Smooth muscle cell (in vitro differentiated cells): ENCODE measurements at regions not wholly inside any gene's neighbourhood (a gene's known extent, or its start where the extent isn't known, plus 50 kb on each side); places are given as distances from the start of the nearest gene placed in this dataset.

ENCODE experiments used
- DNase-seq: peaks from one replicate; lab custom pipeline; 2025; ENCODE audit not compliant: unreplicated experiment; lab: John Stamatoyannopoulos, UW
- H2AFZ ChIP-seq: fragments of 200-600 bp; sonication (generic); 2 replicates; pipeline ENCODE4 v1.6.0; 2016; ENCODE audit warnings: antibody characterized with exemption, low read depth, mild to moderate bottlenecking
- H3F3A ChIP-seq: fragments of 200-600 bp; sonication (generic); 2 replicates; pipeline ENCODE4 v1.6.0; 2017; ENCODE audit warnings: antibody characterized with exemption, low read depth
- H3K27ac ChIP-seq: fragments of 200-600 bp; sonication (generic); 2 replicates; pipeline ENCODE4 v1.5.1; 2016; ENCODE audit warnings: low read depth, mild to moderate bottlenecking
- H3K27me3 ChIP-seq: fragments of 200-600 bp; sonication (generic); 2 replicates; pipeline ENCODE4 v1.6.1; 2016; ENCODE audit warnings: low read depth, mild to moderate bottlenecking
- H3K36me3 ChIP-seq: fragments of 200-600 bp; sonication (generic); 2 replicates; pipeline ENCODE4 v1.5.1; 2016; ENCODE audit warnings: low read depth
- H3K4me1 ChIP-seq: fragments of 200-600 bp; sonication (generic); 2 replicates; pipeline ENCODE4 v1.5.1; 2016; ENCODE audit warnings: low read depth
- H3K4me2 ChIP-seq: fragments of 200-600 bp; sonication (generic); 2 replicates; pipeline ENCODE4 v1.6.0; 2016; ENCODE audit warnings: mild to moderate bottlenecking
- H3K4me3 ChIP-seq: fragments of 200-600 bp; sonication (generic); 2 replicates; pipeline ENCODE4 v1.5.1; 2016; ENCODE audit warnings: mild to moderate bottlenecking
- H3K79me2 ChIP-seq: fragments of 200-600 bp; sonication (generic); 2 replicates; pipeline ENCODE4 v1.6.0; 2016; ENCODE audit warnings: low read depth, mild to moderate bottlenecking
- H3K9ac ChIP-seq: fragments of 200-600 bp; sonication (generic); 2 replicates; pipeline ENCODE4 v1.6.0; 2016; ENCODE audit warnings: low read depth
- H3K9me3 ChIP-seq: fragments of 200-600 bp; sonication (generic); replicated peaks from 2 replicates; pipeline ENCODE4 v1.5.1; 2016; ENCODE audit warnings: low read depth
- H4K20me1 ChIP-seq: fragments of 200-600 bp; sonication (generic); 2 replicates; pipeline ENCODE4 v1.6.0; 2016; ENCODE audit warnings: low read depth
- WGBS: methylation state at CpG from one replicate; pipeline ENCODE4 v1.1.7; 2016; ENCODE audit warnings: low lambda C conversion rate; 5-methylcytosine and 5-hydroxymethylcytosine counted together
- TF ChIP-seq, protein P1 (sequence below): fragments of 200-600 bp; sonication (generic); IDR thresholded peaks from 2 replicates; pipeline ENCODE4 v1.5.1; 2017; ENCODE audit warnings: borderline replicate concordance, mild to moderate bottlenecking, antibody characterized with exemption; ENCODE audit not compliant: insufficient read depth, poor library complexity, severe bottlenecking

- no peaks in the 10 kb centered on the region for H3K4me1 ChIP-seq
- H3K4me2 ChIP-seq, result no peak overlapping the region
- no peaks in the 10 kb centered on the region for H3F3A ChIP-seq
- 97% methylated on average over 1 of the region's 1 CpG for WGBS
- no peaks in the 10 kb centered on the region for H3K36me3 ChIP-seq
- no peaks in the 10 kb centered on the region for H4K20me1 ChIP-seq
- H3K9ac ChIP-seq, result no peak overlapping the region
- no peak overlapping the region for H3K4me3 ChIP-seq
- DNase-seq, result no peak
- H3K27ac ChIP-seq, result no peak overlapping the region
- TF ChIP-seq, protein P1, sequence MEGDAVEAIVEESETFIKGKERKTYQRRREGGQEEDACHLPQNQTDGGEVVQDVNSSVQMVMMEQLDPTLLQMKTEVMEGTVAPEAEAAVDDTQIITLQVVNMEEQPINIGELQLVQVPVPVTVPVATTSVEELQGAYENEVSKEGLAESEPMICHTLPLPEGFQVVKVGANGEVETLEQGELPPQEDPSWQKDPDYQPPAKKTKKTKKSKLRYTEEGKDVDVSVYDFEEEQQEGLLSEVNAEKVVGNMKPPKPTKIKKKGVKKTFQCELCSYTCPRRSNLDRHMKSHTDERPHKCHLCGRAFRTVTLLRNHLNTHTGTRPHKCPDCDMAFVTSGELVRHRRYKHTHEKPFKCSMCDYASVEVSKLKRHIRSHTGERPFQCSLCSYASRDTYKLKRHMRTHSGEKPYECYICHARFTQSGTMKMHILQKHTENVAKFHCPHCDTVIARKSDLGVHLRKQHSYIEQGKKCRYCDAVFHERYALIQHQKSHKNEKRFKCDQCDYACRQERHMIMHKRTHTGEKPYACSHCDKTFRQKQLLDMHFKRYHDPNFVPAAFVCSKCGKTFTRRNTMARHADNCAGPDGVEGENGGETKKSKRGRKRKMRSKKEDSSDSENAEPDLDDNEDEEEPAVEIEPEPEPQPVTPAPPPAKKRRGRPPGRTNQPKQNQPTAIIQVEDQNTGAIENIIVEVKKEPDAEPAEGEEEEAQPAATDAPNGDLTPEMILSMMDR, result no peak
- no peak overlapping the region for H2AFZ ChIP-seq
- H3K9me3 ChIP-seq, result no peaks in the 10 kb centered on the region
- no peaks in the 10 kb centered on the region for H3K79me2 ChIP-seq
- no peaks in the 10 kb centered on the region for H3K27me3 ChIP-seq
Observed at GRCh38 chr11:29480981-29481380, 535.8 kb downstream of the KCNA4 start.

GRCh38 chr11:29458252-29458651 lies 558.6 kb downstream of the KCNA4 start:
- Histone ChIP-seq H3K4me2 (no peak overlapping the region), H3K27me3 (no peaks in the 10 kb centered on the region), H3K9me3 (no peaks in the 10 kb centered on the region), H4K20me1 (no peaks in the 10 kb centered on the region), H3K36me3 (no peaks in the 10 kb centered on the region), H3F3A (no peaks in the 10 kb centered on the region), H3K27ac (no peak overlapping the region), H3K79me2 (no peaks in the 10 kb centered on the region), H3K4me1 (no peaks in the 10 kb centered on the region), H2AFZ (peak overlapping the region; percentile 19), H3K4me3 (no peak overlapping the region), H3K9ac (no peak overlapping the region)
- TF ChIP-seq, protein P1, result no peak
- no peak for DNase-seq
- WGBS, result 39% methylated on average over 1 of the region's 1 CpG

- H3F3A ChIP-seq, result no peaks in the 10 kb centered on the region
- H3K27ac ChIP-seq, result peak overlapping the region; percentile 74
- H3K4me2 ChIP-seq, result peak overlapping the region; percentile 46
- no peaks in the 10 kb centered on the region for H4K20me1 ChIP-seq
- peak overlapping the region; percentile 29 for H3K9ac ChIP-seq
- no peaks in the 10 kb centered on the region for H3K27me3 ChIP-seq
- WGBS, result 63% methylated on average over 1 of the region's 1 CpG
- H3K4me3 ChIP-seq, result no peak overlapping the region
- no peak for DNase-seq
- H3K79me2 ChIP-seq, result no peaks in the 10 kb centered on the region
- H3K9me3 ChIP-seq, result no peaks in the 10 kb centered on the region
- TF ChIP-seq, protein P1, result no peak
- H3K36me3 ChIP-seq, result no peaks in the 10 kb centered on the region
- H2AFZ ChIP-seq, result peak overlapping the region; percentile 93
- H3K4me1 ChIP-seq, result no peaks in the 10 kb centered on the region
Observed at GRCh38 chr11:29452146-29452545, 564.7 kb downstream of the KCNA4 start.

DNA sequence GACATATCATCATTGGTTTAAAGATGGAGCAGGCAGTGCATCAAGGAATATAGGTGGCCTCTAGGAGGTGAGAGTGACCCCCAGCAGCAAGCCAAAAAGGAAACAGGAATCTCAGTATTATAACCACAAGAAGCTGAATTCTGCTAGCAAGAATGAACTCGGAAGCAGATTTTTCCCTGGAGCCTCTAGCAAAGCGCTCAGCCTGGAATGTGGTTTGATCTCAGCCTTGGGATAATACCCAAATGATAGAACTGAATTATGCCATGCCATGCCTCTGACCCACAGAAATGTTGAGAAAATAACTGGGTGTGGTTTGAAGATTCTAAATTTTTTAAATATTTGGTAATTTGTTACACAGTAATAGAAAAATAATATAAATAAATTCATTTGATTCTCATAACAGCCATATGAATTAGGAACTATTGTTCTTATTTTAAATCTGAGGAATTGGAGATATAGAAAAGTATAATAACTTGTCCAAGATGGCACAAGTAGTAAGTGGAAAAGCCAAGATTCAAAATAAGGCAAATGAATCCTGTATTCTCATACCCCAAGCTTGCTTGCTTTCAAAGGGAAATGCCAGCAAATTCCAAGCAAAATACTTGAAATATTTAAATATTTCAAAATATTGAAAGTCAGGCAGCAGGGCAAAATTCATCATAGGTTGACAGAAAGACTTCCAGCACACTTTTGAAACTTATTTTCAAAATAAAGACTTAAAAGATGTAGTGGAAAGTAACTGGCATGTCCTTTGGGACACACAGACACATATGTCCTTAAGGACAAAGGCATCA lies 567.4 kb downstream of the KCNA4 start:
- Histone ChIP-seq H3K9me3 (no peaks in the 10 kb centered on the region), H3K4me2 (no peak overlapping the region), H3K27ac (no peak overlapping the region), H3K79me2 (no peaks in the 10 kb centered on the region), H3K9ac (no peak overlapping the region), H3K4me3 (no peak overlapping the region), H2AFZ (no peak overlapping the region), H3F3A (no peaks in the 10 kb centered on the region), H3K27me3 (no peaks in the 10 kb centered on the region), H3K4me1 (no peaks in the 10 kb centered on the region), H4K20me1 (no peaks in the 10 kb centered on the region), H3K36me3 (no peaks in the 10 kb centered on the region)
- no peak for DNase-seq
- TF ChIP-seq, protein P1, result no peak
- 74% methylated on average over 2 of the region's 2 CpGs for WGBS
